Keratinocyte (primary cell): ENCODE measurements at regions not wholly inside any gene's neighbourhood (a gene's known extent, or its start where the extent isn't known, plus 50 kb on each side); places are given as distances from the start of the nearest gene placed in this dataset.

Experiments used
- DNase-seq: peaks from one replicate; pipeline ENCODE4 v3.0.0-alpha.2; 2011; ENCODE audit warnings: low read depth, missing footprints, low spot score
- FAIRE-seq: peaks from 2 replicates; lab custom pipeline; 2011; peaks lifted over from hg19 to GRCh38; lab: Jason Lieb, UNC
- H2AFZ ChIP-seq: 2 replicates; pipeline ENCODE4 v1.6.0; 2012; ENCODE audit warnings: low read length, control low read depth, inconsistent platforms; ENCODE audit not compliant: control insufficient read depth
- H3K27ac ChIP-seq: 2 replicates; pipeline ENCODE4 v1.5.1; 2011; ENCODE audit warnings: low read length; ENCODE audit not compliant: control insufficient read depth, insufficient read depth
- H3K27me3 ChIP-seq: 3 replicates; pipeline ENCODE4 v1.6.0; 2011; ENCODE audit warnings: low read length; ENCODE audit not compliant: control insufficient read depth, insufficient read depth; ENCODE audit errors: extremely low read depth
- H3K36me3 ChIP-seq, 2 experiments: 2 replicates in 1 of 2; 3 replicates in 1 of 2; pipeline ENCODE4 v1.5.1; 2011; ENCODE audit warnings: low read length in 2 of 2, mild to moderate bottlenecking in 1 of 2; ENCODE audit not compliant: control insufficient read depth in 2 of 2, insufficient read depth in 2 of 2; ENCODE audit errors: extremely low read depth in 1 of 2
- H3K4me1 ChIP-seq: 3 replicates; pipeline ENCODE4 v1.5.1; 2011; ENCODE audit warnings: low read length; ENCODE audit not compliant: control insufficient read depth, insufficient read depth; ENCODE audit errors: extremely low read depth
- H3K4me2 ChIP-seq: 3 replicates; pipeline ENCODE4 v1.6.0; 2011; ENCODE audit warnings: low read depth, low read length; ENCODE audit not compliant: control insufficient read depth, insufficient read depth; ENCODE audit errors: extremely low read depth
- H3K4me3 ChIP-seq, 3 experiments: fragments of 200-600 bp in 1 of 3; sonication (generic) in 1 of 3; 2 replicates in 2 of 3; 3 replicates in 1 of 3; pipeline ENCODE4 v1.5.1; 2011 to 2016; ENCODE audit warnings: low read length in 3 of 3, mild to moderate bottlenecking in 3 of 3, control low read depth in 2 of 3, inconsistent platforms in 1 of 3, low read depth in 1 of 3, mixed read lengths in 1 of 3, mixed run types in 1 of 3, moderate library complexity in 1 of 3; ENCODE audit not compliant: control insufficient read depth in 2 of 3, insufficient read depth in 2 of 3; ENCODE audit errors: extremely low read depth in 1 of 3
- H3K79me2 ChIP-seq: 2 replicates; pipeline ENCODE4 v1.6.0; 2012; ENCODE audit warnings: low read length; ENCODE audit not compliant: control insufficient read depth, insufficient read depth
- H3K9ac ChIP-seq: 3 replicates; pipeline ENCODE4 v1.6.0; 2011; ENCODE audit warnings: low read length; ENCODE audit not compliant: control insufficient read depth, insufficient read depth; ENCODE audit errors: extremely low read depth
- H3K9me1 ChIP-seq: 3 replicates; pipeline ENCODE4 v1.6.0; 2011; ENCODE audit warnings: low read length; ENCODE audit not compliant: control insufficient read depth, insufficient read depth; ENCODE audit errors: extremely low read depth
- H3K9me3 ChIP-seq: 2 replicates; pipeline ENCODE4 v1.5.1; 2012; ENCODE audit warnings: low read depth, low read length; ENCODE audit not compliant: control insufficient read depth
- H4K20me1 ChIP-seq: 3 replicates; pipeline ENCODE4 v1.6.0; 2011; ENCODE audit warnings: low read length; ENCODE audit not compliant: control insufficient read depth, insufficient read depth; ENCODE audit errors: extremely low read depth
- CTCF ChIP-seq, 3 experiments: IDR thresholded peaks in 1 of 3; conservative IDR thresholded peaks in 1 of 3; optimal IDR thresholded peaks in 1 of 3; 2 replicates in 2 of 3; 3 replicates in 1 of 3; pipeline versions ENCODE3 to v1.5.1; 2011; ENCODE audit warnings: low read length in 3 of 3, mild to moderate bottlenecking in 3 of 3, moderate library complexity in 2 of 3, control low read depth in 1 of 3, inconsistent platforms in 1 of 3; ENCODE audit not compliant: insufficient read depth in 2 of 3; ENCODE audit errors: extremely low read depth in 1 of 3
- EZH2 ChIP-seq: IDR thresholded peaks from one replicate; pipeline ENCODE4 v1.6.1; 2012; ENCODE audit warnings: inconsistent platforms, mild to moderate bottlenecking, low read length, moderate library complexity
- dilution Hi-C: fragments of 300-500 bp; cut with MboI; formaldehyde crosslinking; loops from one replicate; pipeline ENCODE4 v1.7.0; 2020; ENCODE audit warnings: low sequenced_read_pairs; ENCODE audit not compliant: extremely low pct_ligation_motif_present

- no peaks in the 10 kb centered on the region for H3K4me1 ChIP-seq
- H3K9me3 ChIP-seq = no peaks in the 10 kb centered on the region
- H3K79me2 ChIP-seq = no peaks in the 10 kb centered on the region
- dilution Hi-C loops = no loop called here
- FAIRE-seq = no peak
- H3K9me1 ChIP-seq = no peaks in the 10 kb centered on the region
- H3K4me2 ChIP-seq = no peak overlapping the region
- DNase-seq = no peak
- H3K4me3 ChIP-seq = no peak overlapping the region
- H2AFZ ChIP-seq = no peak overlapping the region
- peaks cover 13% of the 10 kb centered on the region for H3K27me3 ChIP-seq
- no peak overlapping the region for H3K27ac ChIP-seq
- no peak for TF ChIP-seq CTCF (optimal IDR thresholded peaks at IDR 0.05 in 1 of 3, IDR thresholded peaks at IDR 0.05 in 1 of 3, conservative IDR thresholded peaks at IDR 0.05 in 1 of 3; ENCODE audit: extremely low read depth in 1 of 3, insufficient read depth in 2 of 3, low read length in 3 of 3)
- no peak for TF ChIP-seq EZH2
- no peaks in the 10 kb centered on the region for H4K20me1 ChIP-seq
- no peaks in the 10 kb centered on the region for H3K36me3 ChIP-seq
- H3K9ac ChIP-seq = no peak overlapping the region
These were observed 208.7 kb upstream of the PHYHIPL start for GRCh38 chr10:58967551-58968388.

GRCh38 chr10:58968389-58968755, 208.1 kb upstream of the PHYHIPL start:
- Histone ChIP-seq H3K9me1 (no peaks in the 10 kb centered on the region), H3K9me3 (no peaks in the 10 kb centered on the region), H3K4me3 (no peak overlapping the region), H3K4me2 (no peak overlapping the region), H3K79me2 (no peaks in the 10 kb centered on the region), H2AFZ (no peak overlapping the region), H4K20me1 (no peaks in the 10 kb centered on the region), H3K9ac (no peak overlapping the region), H3K27ac (no peak overlapping the region), H3K27me3 (peaks cover 13% of the 10 kb centered on the region), H3K36me3 (no peaks in the 10 kb centered on the region), H3K4me1 (no peaks in the 10 kb centered on the region)
- DNase-seq = no peak
- no peak for TF ChIP-seq EZH2
- no peak for TF ChIP-seq CTCF (optimal IDR thresholded peaks at IDR 0.05 in 1 of 3, IDR thresholded peaks at IDR 0.05 in 1 of 3, conservative IDR thresholded peaks at IDR 0.05 in 1 of 3; ENCODE audit: extremely low read depth in 1 of 3, insufficient read depth in 2 of 3, low read length in 3 of 3)
- dilution Hi-C loops = no loop called here
- FAIRE-seq = no peak
